Right lobe of liver (tissue), 6 donors: ENCODE measurements at regions not wholly inside any gene's neighbourhood (a gene's known extent, or its start where the extent isn't known, plus 50 kb on each side); places are given as distances from the start of the nearest gene placed in this dataset.
A peak's percentile ranks its signal among the peaks of the same experiment; 100 is the strongest.

Experiments used
- ATAC-seq, 4 donors: fragments of 200-7000 bp; cut with Tn5 transposase; one replicate each; pipeline ENCODE4 v1.9.1; 2020; ENCODE audit warnings: mild to moderate bottlenecking in 4 of 4, moderate library complexity in 4 of 4
- DNase-seq, 3 donors: peaks; one replicate each; pipeline ENCODE4 v3.0.0-alpha.2; 2020
- H3K27ac ChIP-seq, 3 donors: fragments of 200-600 bp; one replicate each; pipeline ENCODE4 v1.8.0; 2022
- H3K27me3 ChIP-seq, 2 donors: fragments of 200-600 bp; one replicate each; pipeline ENCODE4 v1.8.0; 2022
- H3K36me3 ChIP-seq, 4 donors: fragments of 200-600 bp; sonication (generic) in 1 of 4; one replicate each; pipeline versions ENCODE4 v1.5.1 to v1.8.0; 2017 to 2022; ENCODE audit warnings: control low read depth in 1 of 4
- H3K4me1 ChIP-seq, 4 donors: fragments of 200-600 bp; sonication (generic) in 1 of 4; one replicate each; pipeline versions ENCODE4 v1.5.1 to v1.8.0; 2017 to 2022; ENCODE audit warnings: control low read depth in 1 of 4
- H3K4me3 ChIP-seq, 3 donors: fragments of 200-600 bp; one replicate each; pipeline ENCODE4 v1.8.0; 2022
- H3K9me3 ChIP-seq, 4 donors: fragments of 200-600 bp; sonication (generic) in 1 of 4; one replicate each; pipeline versions ENCODE4 v1.5.1 to v1.8.0; 2017 to 2022; ENCODE audit warnings: control low read depth in 1 of 4
- POLR2A ChIP-seq: fragments of 450-650 bp; IDR thresholded peaks from one replicate; pipeline ENCODE4 v1.6.1; 2017; ENCODE audit warnings: antibody characterized with exemption, mild to moderate bottlenecking
- WGBS: methylation state at CpG from one replicate; pipeline ENCODE4 v1.1.6; 2018; ENCODE audit warnings: low coverage, low lambda C conversion rate; ENCODE audit not compliant: insufficient coverage; ENCODE audit errors: missing lambda C conversion rate; 5-methylcytosine and 5-hydroxymethylcytosine counted together
- intact Hi-C, 2 donors: fragments of 100-400 bp; cut with DNase I; formaldehyde crosslinking; loops; one replicate each; pipeline versions ENCODE4 v1.11.2 to v1.14.1; 2022
- TF ChIP-seq, protein P1 (sequence below), 4 donors: fragments of 200-600 bp in 3 of 4; fragments of 450-650 bp in 1 of 4; IDR thresholded peaks; one replicate each; pipeline versions ENCODE4 v1.5.1 to v1.8.0; 2016 to 2022; ENCODE audit warnings: antibody characterized with exemption in 4 of 4, mild to moderate bottlenecking in 2 of 4
- donor health status: DM: no; HTN: yes; CAD: no.
- donor health status: DM: no; HTN: no; CAD: no.
- donor health status: DM: no; HTN: no; CAD: no.
- donor health status: DM: no; HTN: yes; CAD: no.
- donor health status: DM: no; HTN: yes; CAD: no.

- no peak for TF ChIP-seq POLR2A
- TF ChIP-seq, protein P1, sequence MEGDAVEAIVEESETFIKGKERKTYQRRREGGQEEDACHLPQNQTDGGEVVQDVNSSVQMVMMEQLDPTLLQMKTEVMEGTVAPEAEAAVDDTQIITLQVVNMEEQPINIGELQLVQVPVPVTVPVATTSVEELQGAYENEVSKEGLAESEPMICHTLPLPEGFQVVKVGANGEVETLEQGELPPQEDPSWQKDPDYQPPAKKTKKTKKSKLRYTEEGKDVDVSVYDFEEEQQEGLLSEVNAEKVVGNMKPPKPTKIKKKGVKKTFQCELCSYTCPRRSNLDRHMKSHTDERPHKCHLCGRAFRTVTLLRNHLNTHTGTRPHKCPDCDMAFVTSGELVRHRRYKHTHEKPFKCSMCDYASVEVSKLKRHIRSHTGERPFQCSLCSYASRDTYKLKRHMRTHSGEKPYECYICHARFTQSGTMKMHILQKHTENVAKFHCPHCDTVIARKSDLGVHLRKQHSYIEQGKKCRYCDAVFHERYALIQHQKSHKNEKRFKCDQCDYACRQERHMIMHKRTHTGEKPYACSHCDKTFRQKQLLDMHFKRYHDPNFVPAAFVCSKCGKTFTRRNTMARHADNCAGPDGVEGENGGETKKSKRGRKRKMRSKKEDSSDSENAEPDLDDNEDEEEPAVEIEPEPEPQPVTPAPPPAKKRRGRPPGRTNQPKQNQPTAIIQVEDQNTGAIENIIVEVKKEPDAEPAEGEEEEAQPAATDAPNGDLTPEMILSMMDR (IDR thresholded peaks at IDR 0.05): no peak
- WGBS: 60% methylated on average over 3 of the region's 3 CpGs
- Histone ChIP-seq H3K36me3 (no peaks in the 10 kb centered on the region), H3K9me3 (no peaks in the 10 kb centered on the region), H3K4me1 (peaks cover 0 to 25% (median 0%) of the 10 kb centered on the region in 4 donors), H3K27me3 (no peaks in the 10 kb centered on the region), H3K4me3 (no peak overlapping the region), H3K27ac (no peak overlapping the region)
- DNase-seq: no peak
- intact Hi-C loops: no loop called here
- ATAC-seq: peak in 2 of 4 donors; percentile 15 to 26
Observed at GRCh38 chr5:74422030-74422429, 218.5 kb downstream of the ENC1 start.

DNA sequence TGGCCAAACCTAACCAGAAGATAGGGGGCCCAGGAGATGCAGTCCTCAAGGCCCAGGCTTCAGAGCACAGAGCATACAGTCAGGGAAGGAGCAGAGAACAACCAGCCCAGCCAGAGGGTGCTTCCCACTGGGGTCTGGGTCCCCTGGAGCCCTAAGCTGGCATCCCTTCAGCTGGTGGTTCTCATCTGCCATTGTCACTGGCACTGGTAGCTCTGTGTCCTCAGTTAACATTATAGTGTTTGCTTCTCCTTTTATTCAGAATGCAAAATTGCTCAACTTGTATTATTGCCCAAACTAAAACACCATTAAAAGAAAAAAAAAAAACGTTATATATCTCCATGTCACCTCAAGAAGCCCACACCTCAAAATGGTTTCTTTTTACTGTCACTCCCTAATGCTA, 219.2 kb downstream of the ENC1 start:
- DNase-seq (no peak), ATAC-seq (peak; percentile 13 to 60 (median 49))
- Histone ChIP-seq H3K36me3 (no peaks in the 10 kb centered on the region), H3K4me3 (no peak overlapping the region), H3K27me3 (no peaks in the 10 kb centered on the region), H3K27ac (no peak overlapping the region), H3K9me3 (no peaks in the 10 kb centered on the region), H3K4me1 (peaks cover 0 to 25% (median 0%) of the 10 kb centered on the region in 4 donors)
- intact Hi-C loops: no loop called here
- no peak for TF ChIP-seq POLR2A
- TF ChIP-seq, protein P1 (IDR thresholded peaks at IDR 0.05): no peak
- 17% methylated on average over 1 of the region's 1 CpG for WGBS

- Histone ChIP-seq H3K27me3 (no peaks in the 10 kb centered on the region), H3K4me3 (no peak overlapping the region), H3K27ac (no peak overlapping the region), H3K36me3 (no peaks in the 10 kb centered on the region), H3K9me3 (no peaks in the 10 kb centered on the region), H3K4me1 (peaks cover 0 to 25% (median 0%) of the 10 kb centered on the region in 4 donors)
- TF ChIP-seq, protein P1 (IDR thresholded peaks at IDR 0.05): no peak
- no peak for ATAC-seq
- no peak for DNase-seq
- intact Hi-C loops: no loop called here
- WGBS: 83% methylated on average over 1 of the region's 1 CpG
Observed at GRCh38 chr5:74420947-74421346, 219.6 kb downstream of the ENC1 start.

- TF ChIP-seq POLR2A: no peak
- TF ChIP-seq, protein P1 (IDR thresholded peaks at IDR 0.05): no peak
- peaks cover 0 to 25% (median 0%) of the 10 kb centered on the region in 4 donors for H3K4me1 ChIP-seq
- no peak for ATAC-seq
- intact Hi-C loops: no loop called here
- H3K36me3 ChIP-seq: no peaks in the 10 kb centered on the region
- no peak overlapping the region for H3K27ac ChIP-seq
- H3K27me3 ChIP-seq: no peaks in the 10 kb centered on the region
- DNase-seq: no peak
- no peaks in the 10 kb centered on the region for H3K9me3 ChIP-seq
- 74% methylated on average over 3 of the region's 3 CpGs for WGBS
- no peak overlapping the region for H3K4me3 ChIP-seq
Observed at GRCh38 chr5:74420220-74420619, 220.3 kb downstream of the ENC1 start.

DNA sequence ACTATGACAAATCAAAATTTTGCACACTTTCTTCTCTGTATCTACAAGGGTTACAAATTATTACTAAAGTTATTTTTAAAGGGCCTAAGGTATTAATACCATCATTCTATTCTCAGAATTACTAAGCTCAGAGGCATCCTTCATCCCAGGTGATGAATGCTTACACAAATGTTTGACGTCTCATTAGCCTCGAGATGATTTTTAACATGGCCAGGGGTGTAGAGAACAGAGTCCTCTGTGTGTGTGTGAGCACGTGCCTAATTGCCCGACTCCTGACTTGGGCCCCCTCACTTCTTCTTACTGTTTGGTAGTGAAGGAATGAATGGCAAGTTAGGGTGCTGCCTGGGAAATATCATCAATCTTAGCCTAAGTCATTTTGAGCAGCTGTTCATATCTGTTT, 221.1 kb downstream of the ENC1 start:
- 90% methylated on average over 4 of the region's 4 CpGs for WGBS
- Histone ChIP-seq H3K27me3 (no peaks in the 10 kb centered on the region), H3K27ac (no peak overlapping the region), H3K9me3 (no peaks in the 10 kb centered on the region), H3K4me1 (peaks cover 0 to 19% (median 0%) of the 10 kb centered on the region in 4 donors), H3K36me3 (no peaks in the 10 kb centered on the region), H3K4me3 (no peak overlapping the region)
- DNase-seq: no peak
- TF ChIP-seq POLR2A: no peak
- TF ChIP-seq, protein P1 (IDR thresholded peaks at IDR 0.05): no peak
- ATAC-seq: no peak
- intact Hi-C loops: loop anchor here in 1 of 2 donors (10.0 kb wide), 1 partner anchor 225 kb away; the partner anchor contains the start of gene ENC1
